GM19468 (cell line): ENCODE measurements at regions not wholly inside any gene's neighbourhood (a gene's known extent, or its start where the extent isn't known, plus 50 kb on each side); places are given as distances from the start of the nearest gene placed in this dataset.
"Not testable (repeated sequence)": the region's sequence is repeated elsewhere in the genome, so short reads cannot be mapped to it uniquely, and the experiment has no call there.

Experiments
- ATAC-seq: cut with Tn5 transposase; IDR thresholded peaks from one replicate; pipeline ENCODE4 v1.9.1; 2021; ENCODE audit warnings: mild to moderate bottlenecking, moderate library complexity, moderate number of reproducible peaks; ENCODE audit not compliant: unreplicated experiment; ENCODE audit errors: extremely low read depth

- ATAC-seq = no peak
Observed at GRCh38 chr14:52202151-52202550, 65.3 kb upstream of the PTGDR start.

- ATAC-seq = no peak
Observed at GRCh38 chr14:52190337-52190931, 77.1 kb upstream of the PTGDR start.

GRCh38 chr14:52189325-52189724, 78.2 kb upstream of the PTGDR start:
- no peak for ATAC-seq

GRCh38 chr14:52188381-52188780, 79.1 kb upstream of the PTGDR start:
- ATAC-seq = no peak

- no peak for ATAC-seq
Observed at GRCh38 chr14:52185178-52185577, 82.3 kb upstream of the PTGDR start.

- no peak for ATAC-seq
Observed at GRCh38 chr14:52182853-52183252, 84.6 kb upstream of the PTGDR start.

- ATAC-seq = no peak
Observed at GRCh38 chr14:52179141-52179790, 88.2 kb upstream of the PTGDR start.

- ATAC-seq = peak; percentile 28
Observed at GRCh38 chr14:52175982-52176502, 91.5 kb upstream of the PTGDR start.

- not testable (repeated sequence) for ATAC-seq
Observed at GRCh38 chr14:52171932-52172331, 95.6 kb upstream of the PTGDR start.

- no peak for ATAC-seq
Observed at GRCh38 chr14:52166822-52167221, 98.0 kb upstream of the NID2 start.

- ATAC-seq = no peak
Observed at GRCh38 chr14:52155651-52156213, 86.9 kb upstream of the NID2 start.

GRCh38 chr14:52154992-52155650, 86.3 kb upstream of the NID2 start:
- peak; percentile 46 for ATAC-seq

- no peak for ATAC-seq
Observed at GRCh38 chr14:52153939-52154338, 85.1 kb upstream of the NID2 start.

- no peak for ATAC-seq
Observed at GRCh38 chr14:52150162-52150561, 81.3 kb upstream of the NID2 start.

- ATAC-seq = no peak
Observed at GRCh38 chr14:52148371-52148770, 79.5 kb upstream of the NID2 start.

GRCh38 chr14:52146504-52146903, 77.6 kb upstream of the NID2 start:
- ATAC-seq = no peak

GRCh38 chr14:52144099-52144498, 75.2 kb upstream of the NID2 start:
- not testable (repeated sequence) for ATAC-seq

GRCh38 chr14:52142504-52142903, 73.6 kb upstream of the NID2 start:
- no peak for ATAC-seq

- ATAC-seq = no peak
Observed at GRCh38 chr14:52131640-52132320, 62.9 kb upstream of the NID2 start.

- no peak for ATAC-seq
Observed at GRCh38 chr14:52129721-52130120, 60.9 kb upstream of the NID2 start.

- ATAC-seq = no peak
Observed at GRCh38 chr14:52125885-52126284, 57.0 kb upstream of the NID2 start.
